HFFc6 (cell line): ENCODE measurements at regions not wholly inside any gene's neighbourhood (a gene's known extent, or its start where the extent isn't known, plus 50 kb on each side); places are given as distances from the start of the nearest gene placed in this dataset.

Experiments used
- DNase-seq: peaks from one replicate; pipeline ENCODE4 v3.0.0-alpha.2; 2018
- H3K27ac Mint-ChIP-seq: 2 replicates; pipeline ENCODE4 v1.8.0; 2020; ENCODE audit warnings: mild to moderate bottlenecking, mixed read lengths
- H3K27me3 Mint-ChIP-seq: 2 replicates; pipeline ENCODE4 v1.8.0; 2021; ENCODE audit warnings: mild to moderate bottlenecking, moderate library complexity, mixed read lengths; ENCODE audit not compliant: insufficient read depth
- H3K36me3 Mint-ChIP-seq: 2 replicates; pipeline ENCODE4 v1.8.0; 2021; ENCODE audit warnings: low read depth, mixed read lengths
- H3K4me1 Mint-ChIP-seq: 2 replicates; pipeline ENCODE4 v1.8.0; 2020; ENCODE audit warnings: low read depth, mixed read lengths
- H3K4me3 Mint-ChIP-seq: 2 replicates; pipeline ENCODE4 v1.8.0; 2020; ENCODE audit warnings: mild to moderate bottlenecking, moderate library complexity, mixed read lengths
- H3K9me3 Mint-ChIP-seq: 2 replicates; pipeline ENCODE4 v1.8.0; 2020; ENCODE audit warnings: mild to moderate bottlenecking, mixed read lengths
- CTCF ChIP-seq: fragments of 200-600 bp; sonication (generic); IDR thresholded peaks from 2 replicates; pipeline ENCODE4 v1.5.0; 2021; ENCODE audit warnings: antibody characterized with exemption, mild to moderate bottlenecking

DNA sequence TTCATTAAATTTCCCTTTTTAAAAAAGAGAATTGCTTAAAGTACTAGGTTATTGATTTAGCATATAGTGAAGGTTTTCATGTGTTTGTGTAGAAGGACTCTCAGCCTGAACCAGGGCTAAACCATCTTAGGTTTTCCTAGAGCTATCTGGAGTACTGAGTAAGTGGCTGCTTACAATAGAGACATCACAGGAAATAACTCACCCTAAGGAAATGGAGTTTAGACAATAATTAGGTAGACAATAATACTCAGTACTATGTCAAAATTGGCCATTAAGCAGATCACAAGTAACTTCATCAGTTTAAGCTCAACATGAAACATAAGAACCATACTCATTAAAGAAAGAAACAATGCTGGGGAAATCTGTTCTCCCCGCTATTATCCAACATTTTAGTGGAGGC lies 240.0 kb downstream of the RND3 start:
- Mint-ChIP-seq H3K27ac (no peak overlapping the region), H3K36me3 (peaks cover 4% of the 10 kb centered on the region; the same call in 1 of the 2 replicates), H3K9me3 (0 out of 2 replicates have a peak, but pooled peaks cover 3% of the 10 kb centered on the region), H3K4me1 (0 out of 2 replicates have a peak, but pooled peaks cover 6% of the 10 kb centered on the region), H3K27me3 (no peaks in the 10 kb centered on the region), H3K4me3 (no peak overlapping the region)
- no peak for DNase-seq
- TF ChIP-seq CTCF = no peak

DNA sequence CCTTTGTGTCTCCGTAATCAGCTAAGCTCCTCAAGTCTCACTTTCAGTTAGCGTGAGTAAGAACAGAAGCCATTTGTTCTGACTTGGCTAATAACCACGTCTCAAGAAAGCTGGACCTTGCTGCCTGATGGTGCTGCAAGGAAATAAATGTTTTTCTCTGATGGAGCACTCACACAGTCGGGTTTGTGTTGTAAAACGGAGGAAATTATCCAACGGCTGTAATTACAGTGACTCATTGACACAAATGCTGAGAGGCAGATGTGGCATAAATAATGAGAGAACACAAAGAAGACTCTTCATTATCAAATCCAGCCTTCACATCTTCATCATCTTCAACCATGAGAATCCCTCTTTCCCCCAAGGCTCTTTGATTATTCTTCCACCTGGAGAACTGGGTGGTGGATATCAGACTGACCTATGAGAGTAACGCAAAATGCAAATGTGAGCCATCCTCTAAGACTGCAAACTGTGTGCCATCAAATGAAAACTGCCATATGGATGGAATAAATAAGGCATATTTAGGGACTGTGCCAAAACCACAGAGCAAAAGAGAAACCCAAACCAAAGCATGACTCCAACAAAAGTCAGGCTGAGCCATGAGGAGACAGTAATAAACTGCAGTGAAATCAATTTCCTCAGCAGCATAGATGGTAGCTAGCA lies 252.6 kb downstream of the RND3 start:
- H3K9me3 Mint-ChIP-seq = no peaks in the 10 kb centered on the region

GRCh38 chr2:150232871-150233270 lies 254.6 kb downstream of the RND3 start:
- peaks cover 60% of the 10 kb centered on the region for H3K4me1 Mint-ChIP-seq

More for the DNA sequence above, 252.6 kb downstream of the RND3 start:
- Mint-ChIP-seq H3K4me1 (peaks cover 43% of the 10 kb centered on the region), H3K36me3 (no peaks in the 10 kb centered on the region), H3K4me3 (peak overlapping the region; percentile 76), H3K27me3 (no peaks in the 10 kb centered on the region; the same call in none of the 2 replicates), H3K27ac (peak overlapping the region; percentile 80)
- DNase-seq = peak; percentile 92
- TF ChIP-seq CTCF = no peak

GRCh38 chr2:150232321-150232720 lies 255.1 kb downstream of the RND3 start:
- H3K36me3 Mint-ChIP-seq = no peaks in the 10 kb centered on the region
- no peaks in the 10 kb centered on the region for H3K9me3 Mint-ChIP-seq
- no peak overlapping the region for H3K27ac Mint-ChIP-seq
- H3K4me3 Mint-ChIP-seq = no peak overlapping the region
- no peak for TF ChIP-seq CTCF
- peaks cover 60% of the 10 kb centered on the region for H3K4me1 Mint-ChIP-seq
- no peaks in the 10 kb centered on the region for H3K27me3 Mint-ChIP-seq
- no peak for DNase-seq

More at GRCh38 chr2:150232871-150233270, 254.6 kb downstream of the RND3 start:
- TF ChIP-seq CTCF = no peak
- no peaks in the 10 kb centered on the region for H3K27me3 Mint-ChIP-seq
- H3K4me3 Mint-ChIP-seq = no peak overlapping the region
- H3K36me3 Mint-ChIP-seq = no peaks in the 10 kb centered on the region
- DNase-seq = no peak
- no peak overlapping the region for H3K27ac Mint-ChIP-seq
- no peaks in the 10 kb centered on the region for H3K9me3 Mint-ChIP-seq

DNA sequence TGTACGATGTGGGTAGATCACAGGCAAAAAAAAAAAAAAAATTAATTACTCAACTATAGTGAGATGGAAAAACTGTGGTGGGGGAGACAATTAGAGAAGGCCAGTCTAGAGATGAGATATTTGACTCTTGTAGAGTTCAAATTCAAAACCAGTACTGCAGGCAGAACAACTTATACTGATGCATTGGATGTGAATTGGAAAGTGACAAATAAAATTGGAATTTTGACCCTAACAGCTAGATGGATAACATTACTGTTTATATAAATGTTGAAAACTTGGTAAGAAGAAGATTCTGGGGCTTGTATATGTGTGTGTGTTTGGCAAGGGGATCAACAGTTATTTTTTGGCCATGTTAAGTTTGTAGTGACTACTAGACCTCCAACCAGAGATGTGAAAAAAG lies 256.9 kb downstream of the RND3 start:
- no peak for DNase-seq
- Mint-ChIP-seq H3K27ac (no peak overlapping the region), H3K36me3 (no peaks in the 10 kb centered on the region), H3K4me3 (no peak overlapping the region), H3K27me3 (no peaks in the 10 kb centered on the region), H3K4me1 (peaks cover 54% of the 10 kb centered on the region), H3K9me3 (no peaks in the 10 kb centered on the region)
- no peak for TF ChIP-seq CTCF
